Astrocyte (in vitro differentiated cells and primary cell): ENCODE measurements at regions not wholly inside any gene's neighbourhood (a gene's known extent, or its start where the extent isn't known, plus 50 kb on each side); places are given as distances from the start of the nearest gene placed in this dataset.

Experiments used
- DNase-seq: peaks from one replicate; pipeline ENCODE4 v3.0.0-alpha.2; 2010; ENCODE audit warnings: low read depth
- FAIRE-seq: peaks from 2 replicates; lab custom pipeline; 2011; peaks lifted over from hg19 to GRCh38; lab: Jason Lieb, UNC
- H2AFZ ChIP-seq: 2 replicates; pipeline ENCODE4 v1.6.0; 2012; ENCODE audit warnings: low read depth, low read length, inconsistent platforms
- H3K27ac ChIP-seq: 2 replicates; pipeline ENCODE4 v1.5.1; 2011; ENCODE audit warnings: low read depth, low read length, inconsistent platforms
- H3K27me3 ChIP-seq: 2 replicates; pipeline ENCODE4 v1.6.0; 2011; ENCODE audit warnings: low read length, inconsistent platforms; ENCODE audit not compliant: insufficient read depth
- H3K36me3 ChIP-seq: 2 replicates; pipeline ENCODE4 v1.5.1; 2011; ENCODE audit warnings: low read length, inconsistent platforms; ENCODE audit not compliant: insufficient read depth
- H3K4me1 ChIP-seq: 2 replicates; pipeline ENCODE4 v1.5.1; 2011; ENCODE audit warnings: low read length, inconsistent platforms; ENCODE audit not compliant: insufficient read depth
- H3K4me2 ChIP-seq: 2 replicates; pipeline ENCODE4 v1.6.0; 2012; ENCODE audit warnings: low read length, inconsistent platforms
- H3K4me3 ChIP-seq: 2 replicates; pipeline ENCODE4 v1.5.1; 2011; ENCODE audit warnings: low read depth, mild to moderate bottlenecking, low read length, inconsistent platforms; ENCODE audit not compliant: insufficient read depth
- H3K79me2 ChIP-seq: 2 replicates; pipeline ENCODE4 v1.6.0; 2012; ENCODE audit warnings: mild to moderate bottlenecking, low read length, inconsistent platforms; ENCODE audit not compliant: insufficient read depth
- H3K9ac ChIP-seq: 2 replicates; pipeline ENCODE4 v1.6.0; 2012; ENCODE audit warnings: mild to moderate bottlenecking, low read length, inconsistent platforms
- H3K9me3 ChIP-seq: 2 replicates; pipeline ENCODE4 v1.5.1; 2012; ENCODE audit warnings: low read depth, mild to moderate bottlenecking, low read length, inconsistent platforms; ENCODE audit not compliant: insufficient read depth
- H4K20me1 ChIP-seq: 2 replicates; pipeline ENCODE4 v1.6.0; 2012; ENCODE audit warnings: low read length, inconsistent platforms; ENCODE audit not compliant: insufficient read depth
- H3K27ac Mint-ChIP-seq: one replicate; pipeline ENCODE4 v1.8.0; 2021; ENCODE audit warnings: mild to moderate bottlenecking, mixed read lengths; ENCODE audit not compliant: unreplicated experiment
- H3K27me3 Mint-ChIP-seq: one replicate; pipeline ENCODE4 v1.8.0; 2021; ENCODE audit warnings: low read depth, mixed read lengths; ENCODE audit not compliant: unreplicated experiment
- H3K36me3 Mint-ChIP-seq: one replicate; pipeline ENCODE4 v1.8.0; 2021; ENCODE audit warnings: low read depth, mixed read lengths; ENCODE audit not compliant: unreplicated experiment
- H3K4me1 Mint-ChIP-seq: one replicate; pipeline ENCODE4 v1.8.0; 2021; ENCODE audit warnings: low read depth, mixed read lengths; ENCODE audit not compliant: unreplicated experiment
- H3K4me3 Mint-ChIP-seq: one replicate; pipeline ENCODE4 v1.8.0; 2021; ENCODE audit warnings: mild to moderate bottlenecking, moderate library complexity, mixed read lengths; ENCODE audit not compliant: unreplicated experiment
- H3K9me3 Mint-ChIP-seq: one replicate; pipeline ENCODE4 v1.8.0; 2021; ENCODE audit warnings: mild to moderate bottlenecking, mixed read lengths; ENCODE audit not compliant: unreplicated experiment
- CTCF ChIP-seq: IDR thresholded peaks from 2 replicates; pipeline ENCODE4 v1.5.1; 2011; ENCODE audit warnings: low read depth, mild to moderate bottlenecking, inconsistent platforms, low read length, moderate library complexity; ENCODE audit not compliant: insufficient read depth
- EZH2 ChIP-seq: IDR thresholded peaks from 2 replicates; pipeline ENCODE4 v1.6.1; 2012; ENCODE audit warnings: mild to moderate bottlenecking, low read length, inconsistent platforms; ENCODE audit not compliant: insufficient read depth

DNA sequence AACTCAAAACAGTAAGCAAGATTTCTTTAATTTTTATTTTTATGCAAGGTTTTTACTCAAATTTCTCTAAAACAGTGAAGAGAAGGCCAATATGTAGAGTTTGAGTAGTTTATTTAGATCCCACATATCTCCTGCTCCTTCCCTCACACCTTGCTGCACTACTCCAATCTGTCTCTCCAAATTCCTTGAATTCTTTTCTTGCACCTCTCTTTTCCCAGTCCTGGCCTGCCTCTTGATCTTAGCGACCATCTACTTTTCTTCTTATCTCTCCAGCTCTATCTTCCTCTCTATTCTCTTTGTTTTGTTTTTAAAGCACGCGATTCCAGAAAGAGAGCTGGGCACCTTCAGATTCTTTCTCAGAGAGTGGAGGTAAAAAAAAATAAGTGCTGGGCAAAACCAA is 86.7 kb upstream of the KCNQ5 start:
- FAIRE-seq (no peak), DNase-seq (no peak)
- H3K4me2 ChIP-seq = no peak overlapping the region
- H3K9ac ChIP-seq = no peak overlapping the region
- H3K36me3 Mint-ChIP-seq = no peaks in the 10 kb centered on the region
- H2AFZ ChIP-seq = no peak overlapping the region
- H3K4me1 Mint-ChIP-seq = peaks cover 6% of the 10 kb centered on the region
- no peaks in the 10 kb centered on the region for H3K9me3 ChIP-seq
- H3K27ac ChIP-seq = no peak overlapping the region
- no peaks in the 10 kb centered on the region for H3K36me3 ChIP-seq
- no peak overlapping the region for H3K4me3 Mint-ChIP-seq
- H3K27me3 Mint-ChIP-seq = no peaks in the 10 kb centered on the region
- no peaks in the 10 kb centered on the region for H4K20me1 ChIP-seq
- no peak for TF ChIP-seq EZH2
- TF ChIP-seq CTCF = no peak
- H3K27me3 ChIP-seq = no peaks in the 10 kb centered on the region
- no peak overlapping the region for H3K27ac Mint-ChIP-seq
- H3K79me2 ChIP-seq = no peaks in the 10 kb centered on the region
- H3K9me3 Mint-ChIP-seq = peaks cover 3% of the 10 kb centered on the region
- H3K4me3 ChIP-seq = no peak overlapping the region
- H3K4me1 ChIP-seq = peaks cover 4% of the 10 kb centered on the region

DNA sequence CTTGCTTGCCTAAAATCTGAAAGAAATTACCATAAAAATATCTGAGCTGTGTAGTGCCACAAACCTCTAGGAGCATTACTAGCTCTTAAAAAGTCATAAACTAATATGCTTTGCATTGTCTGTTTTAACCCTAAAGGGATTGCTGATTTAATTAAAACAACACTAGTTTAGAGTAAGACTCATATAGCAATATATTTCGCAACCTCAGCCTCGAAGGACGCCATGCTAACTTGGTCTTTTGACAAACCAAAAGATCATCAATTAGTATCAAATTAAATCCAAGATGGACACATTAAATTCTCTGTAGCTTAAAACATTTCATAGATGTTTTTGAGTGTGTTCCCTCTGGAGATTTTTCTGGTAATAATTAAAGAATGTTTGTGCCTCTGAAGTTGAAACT is 74.8 kb upstream of the KCNQ5 start:
- no peaks in the 10 kb centered on the region for H4K20me1 ChIP-seq
- H3K9ac ChIP-seq = no peak overlapping the region
- no peaks in the 10 kb centered on the region for H3K27me3 ChIP-seq
- H3K4me1 ChIP-seq = no peaks in the 10 kb centered on the region
- H3K4me2 ChIP-seq = no peak overlapping the region
- Mint-ChIP-seq H3K27ac (no peak overlapping the region), H3K4me3 (no peak overlapping the region), H3K36me3 (no peaks in the 10 kb centered on the region), H3K9me3 (peaks cover 2% of the 10 kb centered on the region), H3K27me3 (no peaks in the 10 kb centered on the region), H3K4me1 (no peaks in the 10 kb centered on the region)
- H3K27ac ChIP-seq = no peak overlapping the region
- no peak overlapping the region for H2AFZ ChIP-seq
- DNase-seq (no peak), FAIRE-seq (no peak)
- H3K79me2 ChIP-seq = no peaks in the 10 kb centered on the region
- H3K36me3 ChIP-seq = no peaks in the 10 kb centered on the region
- peaks cover under 1% of the 10 kb centered on the region for H3K9me3 ChIP-seq
- H3K4me3 ChIP-seq = no peak overlapping the region
- TF ChIP-seq EZH2 (no peak), CTCF (no peak)

- H3K4me2 ChIP-seq = no peak overlapping the region
- H3K79me2 ChIP-seq = no peaks in the 10 kb centered on the region
- Mint-ChIP-seq H3K4me1 (peaks cover 15% of the 10 kb centered on the region), H3K36me3 (no peaks in the 10 kb centered on the region), H3K27me3 (no peaks in the 10 kb centered on the region), H3K4me3 (no peak overlapping the region), H3K27ac (no peak overlapping the region), H3K9me3 (no peaks in the 10 kb centered on the region)
- H3K9me3 ChIP-seq = no peaks in the 10 kb centered on the region
- no peaks in the 10 kb centered on the region for H3K27me3 ChIP-seq
- no peak overlapping the region for H2AFZ ChIP-seq
- no peaks in the 10 kb centered on the region for H4K20me1 ChIP-seq
- no peak overlapping the region for H3K4me3 ChIP-seq
- no peak overlapping the region for H3K27ac ChIP-seq
- H3K36me3 ChIP-seq = no peaks in the 10 kb centered on the region
- no peak for FAIRE-seq
- no peak overlapping the region for H3K9ac ChIP-seq
- TF ChIP-seq EZH2 = no peak
- no peak for TF ChIP-seq CTCF
- H3K4me1 ChIP-seq = peaks cover 28% of the 10 kb centered on the region
- no peak for DNase-seq
Observed at GRCh38 chr6:72551470-72551869, 70.4 kb upstream of the KCNQ5 start.
